Ishikawa (cell line): ENCODE measurements at regions not wholly inside any gene's neighbourhood (a gene's known extent, or its start where the extent isn't known, plus 50 kb on each side); places are given as distances from the start of the nearest gene placed in this dataset.

Experiments used
- CEBPB ChIP-seq: IDR thresholded peaks from 2 replicates; pipeline ENCODE4 v1.6.1; 2012
- CREB1 ChIP-seq: IDR thresholded peaks from 2 replicates; pipeline ENCODE4 v1.6.1; 2012; ENCODE audit warnings: low read depth
- EGR1 ChIP-seq: IDR thresholded peaks from 2 replicates; pipeline ENCODE4 v1.6.1; 2012
- EP300 ChIP-seq: IDR thresholded peaks from 2 replicates; pipeline ENCODE4 v1.6.1; 2012; ENCODE audit warnings: borderline replicate concordance
- FOXM1 ChIP-seq: IDR thresholded peaks from 2 replicates; pipeline ENCODE4 v1.6.1; 2012; ENCODE audit warnings: low read depth, borderline replicate concordance
- NFIC ChIP-seq: IDR thresholded peaks from 2 replicates; pipeline ENCODE4 v1.6.1; 2012
- RAD21 ChIP-seq: IDR thresholded peaks from 2 replicates; pipeline ENCODE4 v1.6.1; 2012; ENCODE audit warnings: low read depth
- TAF1 ChIP-seq: IDR thresholded peaks from 2 replicates; pipeline ENCODE4 v1.6.1; 2012; ENCODE audit warnings: low read depth, mild to moderate bottlenecking
- TCF12 ChIP-seq: IDR thresholded peaks from 2 replicates; pipeline ENCODE4 v1.6.1; 2012; ENCODE audit warnings: low read depth
- YY1 ChIP-seq: IDR thresholded peaks from 2 replicates; pipeline ENCODE4 v1.6.1; 2012; ENCODE audit warnings: low read depth
- ZBTB7A ChIP-seq: IDR thresholded peaks from 2 replicates; pipeline ENCODE4 v1.6.1; 2012; ENCODE audit warnings: low read depth
- TF ChIP-seq, protein P1 (sequence below): IDR thresholded peaks from 2 replicates; pipeline ENCODE4 v1.6.1; 2012; ENCODE audit warnings: low read depth, mild to moderate bottlenecking
- TF ChIP-seq, protein P2 (sequence below): IDR thresholded peaks from 2 replicates; pipeline ENCODE4 v1.6.1; 2012
- TF ChIP-seq, protein P3 (sequence below): IDR thresholded peaks from 2 replicates; pipeline ENCODE4 v1.6.1; 2012

DNA sequence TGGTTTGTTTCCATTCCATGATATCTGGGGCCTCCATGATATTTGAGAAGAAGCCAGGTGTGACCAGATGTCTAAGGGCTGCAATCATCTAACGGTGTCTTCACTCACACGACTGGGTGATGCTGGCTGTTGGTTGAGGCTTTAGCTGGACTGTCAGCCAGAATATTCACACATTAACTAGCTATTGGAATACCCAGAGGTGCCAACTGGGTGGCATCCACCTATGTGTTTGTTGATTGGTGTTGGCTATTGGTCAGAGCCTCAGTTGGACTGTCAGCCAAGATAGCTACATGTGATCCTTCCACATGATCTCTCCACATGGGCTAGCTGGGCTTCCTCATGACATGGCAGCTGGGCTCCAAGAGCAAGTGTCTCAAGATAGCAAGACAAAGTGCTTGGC is 117.4 kb downstream of the CDCA7 start:
- TF ChIP-seq NFIC (no peak), RAD21 (no peak), YY1 (no peak), CREB1 (no peak), TCF12 (no peak), EP300 (no peak), ZBTB7A (no peak), TAF1 (no peak), FOXM1 (no peak), CEBPB (no peak), EGR1 (no peak)
- TF ChIP-seq, protein P1, sequence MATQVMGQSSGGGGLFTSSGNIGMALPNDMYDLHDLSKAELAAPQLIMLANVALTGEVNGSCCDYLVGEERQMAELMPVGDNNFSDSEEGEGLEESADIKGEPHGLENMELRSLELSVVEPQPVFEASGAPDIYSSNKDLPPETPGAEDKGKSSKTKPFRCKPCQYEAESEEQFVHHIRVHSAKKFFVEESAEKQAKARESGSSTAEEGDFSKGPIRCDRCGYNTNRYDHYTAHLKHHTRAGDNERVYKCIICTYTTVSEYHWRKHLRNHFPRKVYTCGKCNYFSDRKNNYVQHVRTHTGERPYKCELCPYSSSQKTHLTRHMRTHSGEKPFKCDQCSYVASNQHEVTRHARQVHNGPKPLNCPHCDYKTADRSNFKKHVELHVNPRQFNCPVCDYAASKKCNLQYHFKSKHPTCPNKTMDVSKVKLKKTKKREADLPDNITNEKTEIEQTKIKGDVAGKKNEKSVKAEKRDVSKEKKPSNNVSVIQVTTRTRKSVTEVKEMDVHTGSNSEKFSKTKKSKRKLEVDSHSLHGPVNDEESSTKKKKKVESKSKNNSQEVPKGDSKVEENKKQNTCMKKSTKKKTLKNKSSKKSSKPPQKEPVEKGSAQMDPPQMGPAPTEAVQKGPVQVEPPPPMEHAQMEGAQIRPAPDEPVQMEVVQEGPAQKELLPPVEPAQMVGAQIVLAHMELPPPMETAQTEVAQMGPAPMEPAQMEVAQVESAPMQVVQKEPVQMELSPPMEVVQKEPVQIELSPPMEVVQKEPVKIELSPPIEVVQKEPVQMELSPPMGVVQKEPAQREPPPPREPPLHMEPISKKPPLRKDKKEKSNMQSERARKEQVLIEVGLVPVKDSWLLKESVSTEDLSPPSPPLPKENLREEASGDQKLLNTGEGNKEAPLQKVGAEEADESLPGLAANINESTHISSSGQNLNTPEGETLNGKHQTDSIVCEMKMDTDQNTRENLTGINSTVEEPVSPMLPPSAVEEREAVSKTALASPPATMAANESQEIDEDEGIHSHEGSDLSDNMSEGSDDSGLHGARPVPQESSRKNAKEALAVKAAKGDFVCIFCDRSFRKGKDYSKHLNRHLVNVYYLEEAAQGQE = no peak
- TF ChIP-seq, protein P2, sequence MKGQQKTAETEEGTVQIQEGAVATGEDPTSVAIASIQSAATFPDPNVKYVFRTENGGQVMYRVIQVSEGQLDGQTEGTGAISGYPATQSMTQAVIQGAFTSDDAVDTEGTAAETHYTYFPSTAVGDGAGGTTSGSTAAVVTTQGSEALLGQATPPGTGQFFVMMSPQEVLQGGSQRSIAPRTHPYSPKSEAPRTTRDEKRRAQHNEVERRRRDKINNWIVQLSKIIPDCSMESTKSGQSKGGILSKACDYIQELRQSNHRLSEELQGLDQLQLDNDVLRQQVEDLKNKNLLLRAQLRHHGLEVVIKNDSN = no peak
- TF ChIP-seq, protein P3, sequence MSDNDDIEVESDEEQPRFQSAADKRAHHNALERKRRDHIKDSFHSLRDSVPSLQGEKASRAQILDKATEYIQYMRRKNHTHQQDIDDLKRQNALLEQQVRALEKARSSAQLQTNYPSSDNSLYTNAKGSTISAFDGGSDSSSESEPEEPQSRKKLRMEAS = no peak
